CD14-positive monocyte (primary cell): ENCODE measurements at regions not wholly inside any gene's neighbourhood (a gene's known extent, or its start where the extent isn't known, plus 50 kb on each side); places are given as distances from the start of the nearest gene placed in this dataset.

Source experiments
- DNase-seq, 3 donors: peaks; one replicate each; pipeline ENCODE4 v3.0.0-alpha.2; 2011 to 2022
- H2AFZ ChIP-seq: 2 replicates; pipeline ENCODE4 v1.6.0; 2012; ENCODE audit warnings: mild to moderate bottlenecking, low read depth, low read length, inconsistent platforms; ENCODE audit not compliant: insufficient read depth, poor library complexity, severe bottlenecking
- H3K27ac ChIP-seq, 2 donors: 1 replicate in 1 of 2; 2 replicates in 1 of 2; pipeline ENCODE4 v1.5.1; 2012 to 2013; ENCODE audit warnings: low read length in 2 of 2, control low read depth in 1 of 2, inconsistent platforms in 1 of 2, low read depth in 1 of 2, mild to moderate bottlenecking in 1 of 2
- H3K27me3 ChIP-seq, 2 donors: one replicate each; pipeline versions ENCODE4 v1.6.0 to v1.6.1; 2011 to 2013; ENCODE audit warnings: low read length in 2 of 2; ENCODE audit not compliant: control insufficient read depth in 2 of 2, insufficient read depth in 2 of 2
- H3K36me3 ChIP-seq, 2 donors: replicated peaks in 1 of 2; 1 replicate in 1 of 2; 2 replicates in 1 of 2; pipeline versions ENCODE4 v1.5.1 to v1.6.1; 2012 to 2013; ENCODE audit warnings: low read length in 2 of 2, control low read depth in 1 of 2, inconsistent platforms in 1 of 2, mild to moderate bottlenecking in 1 of 2; ENCODE audit not compliant: insufficient read depth in 2 of 2, control insufficient read depth in 1 of 2
- H3K4me1 ChIP-seq, 2 donors: 1 replicate in 1 of 2; 2 replicates in 1 of 2; pipeline versions ENCODE4 v1.5.1 to v1.6.1; 2012 to 2013; ENCODE audit warnings: low read length in 2 of 2, control low read depth in 1 of 2, inconsistent platforms in 1 of 2, mild to moderate bottlenecking in 1 of 2, moderate library complexity in 1 of 2; ENCODE audit not compliant: insufficient read depth in 2 of 2, control insufficient read depth in 1 of 2
- H3K4me2 ChIP-seq: replicated peaks from 2 replicates; pipeline ENCODE3; 2012; ENCODE audit warnings: low read length, moderate library complexity, mild to moderate bottlenecking; ENCODE audit not compliant: poor library complexity, severe bottlenecking; ENCODE audit errors: extremely low read depth
- H3K4me3 ChIP-seq, 3 experiments: fragments of 200-600 bp in 1 of 3; sonication (generic) in 1 of 3; replicated peaks in 1 of 3; 1 replicate in 2 of 3; 2 replicates in 1 of 3; pipeline ENCODE4 v1.5.1; 2011 to 2013; ENCODE audit warnings: low read length in 3 of 3, mild to moderate bottlenecking in 3 of 3, control low read depth in 2 of 3, low read depth in 2 of 3, inconsistent platforms in 1 of 3, moderate library complexity in 1 of 3
- H3K79me2 ChIP-seq: 2 replicates; pipeline ENCODE4 v1.6.0; 2012; ENCODE audit warnings: mild to moderate bottlenecking, control low read depth, inconsistent platforms, low read length, moderate library complexity; ENCODE audit not compliant: insufficient read depth
- H3K9ac ChIP-seq: 2 replicates; pipeline ENCODE4 v1.6.0; 2017; ENCODE audit warnings: low read length, mild to moderate bottlenecking; ENCODE audit not compliant: insufficient read depth, poor library complexity, severe bottlenecking
- H3K9me3 ChIP-seq, 2 donors: replicated peaks in 1 of 2; 1 replicate in 1 of 2; 2 replicates in 1 of 2; pipeline versions ENCODE4 v1.5.1 to v1.6.1; 2012 to 2013; ENCODE audit warnings: low read length in 2 of 2, control low read depth in 1 of 2; ENCODE audit not compliant: control insufficient read depth in 1 of 2, insufficient read depth in 1 of 2
- H4K20me1 ChIP-seq: 2 replicates; pipeline ENCODE4 v1.6.0; 2012; ENCODE audit warnings: mild to moderate bottlenecking, low read length, control low read depth, moderate library complexity; ENCODE audit not compliant: insufficient read depth
- H3K27ac Mint-ChIP-seq, 7 donors: one replicate each; pipeline ENCODE4 v1.8.0; 2020; ENCODE audit warnings: mild to moderate bottlenecking in 7 of 7, mixed read lengths in 7 of 7, moderate library complexity in 6 of 7, inconsistent platforms in 2 of 7
- H3K27me3 Mint-ChIP-seq, 3 donors: one replicate each; pipeline ENCODE4 v1.8.0; 2021 to 2022; ENCODE audit warnings: low read depth in 3 of 3, mild to moderate bottlenecking in 3 of 3, mixed read lengths in 3 of 3, moderate library complexity in 3 of 3, inconsistent platforms in 1 of 3
- H3K36me3 Mint-ChIP-seq, 2 donors: one replicate each; pipeline ENCODE4 v1.8.0; 2020; ENCODE audit warnings: mixed read lengths in 2 of 2, inconsistent platforms in 1 of 2, mild to moderate bottlenecking in 1 of 2
- H3K4me1 Mint-ChIP-seq: one replicate; pipeline ENCODE4 v1.8.0; 2020; ENCODE audit warnings: mild to moderate bottlenecking, mixed read lengths
- H3K4me3 Mint-ChIP-seq, 2 donors: one replicate each; pipeline ENCODE4 v1.8.0; 2020; ENCODE audit warnings: mild to moderate bottlenecking in 2 of 2, mixed read lengths in 2 of 2, moderate library complexity in 1 of 2
- H3K9me3 Mint-ChIP-seq, 7 donors: one replicate each; pipeline ENCODE4 v1.8.0; 2020 to 2022; ENCODE audit warnings: mixed read lengths in 7 of 7, mild to moderate bottlenecking in 6 of 7, moderate library complexity in 6 of 7, inconsistent platforms in 2 of 7
- WGBS: methylation state at CpG from one replicate; pipeline ENCODE4 v1.1.5; 2013; ENCODE audit warnings: missing lambda C conversion rate; ENCODE audit not compliant: insufficient coverage; 5-methylcytosine and 5-hydroxymethylcytosine counted together
- intact Hi-C, 2 donors: fragments of 100-400 bp; cut with micrococcal nuclease; formaldehyde crosslinking; loops; one replicate each; pipeline versions ENCODE4 v1.15.0 to v1.15.1; 2023
- TF ChIP-seq, protein P1 (sequence below): fragments of 200-600 bp; IDR thresholded peaks from one replicate; pipeline ENCODE4 v1.8.0; 2022; ENCODE audit warnings: antibody characterized with exemption, mild to moderate bottlenecking

DNA sequence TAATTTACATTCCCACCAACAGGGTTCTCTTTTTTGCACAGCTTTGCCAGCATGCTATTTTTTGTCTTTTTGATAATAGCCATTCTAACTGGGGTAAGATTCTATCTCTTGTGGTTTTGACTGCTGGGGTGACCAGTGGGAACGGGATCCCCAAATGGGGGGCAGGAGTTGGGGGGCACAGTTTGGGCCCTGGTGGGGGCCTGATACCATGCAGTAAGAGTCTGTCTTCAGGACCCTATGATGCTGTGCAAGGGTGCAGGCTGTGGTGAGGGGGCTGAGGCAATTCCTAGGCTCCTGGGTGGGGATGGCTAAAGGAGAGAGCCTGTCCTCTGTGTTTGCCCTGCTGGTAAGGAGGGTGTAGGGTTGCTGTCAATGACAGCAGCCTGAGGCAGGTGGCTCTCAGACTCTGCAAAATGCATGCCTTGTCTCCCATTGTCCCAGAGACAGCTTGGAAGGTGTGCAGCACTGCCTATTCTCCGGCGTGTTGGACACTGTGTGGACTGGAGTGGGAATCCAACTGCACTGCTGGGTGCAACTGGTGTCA is 172.7 kb upstream of the ARHGAP24 start:
- Histone ChIP-seq H3K27me3 (no peaks in the 10 kb centered on the region), H3K9me3 (peaks cover 0 to 9% of the 10 kb centered on the region in 2 donors), H3K36me3 (no peaks in the 10 kb centered on the region), H3K4me1 (no peaks in the 10 kb centered on the region), H3K27ac (no peak overlapping the region), H4K20me1 (no peaks in the 10 kb centered on the region), H3K79me2 (no peaks in the 10 kb centered on the region), H2AFZ (no peak overlapping the region), H3K9ac (no peak overlapping the region), H3K4me2 (no peak overlapping the region), H3K4me3 (no peak overlapping the region)
- 100% methylated on average over 2 of the region's 3 CpGs for WGBS
- Mint-ChIP-seq H3K27me3 (peaks cover 0 to 2% (median 0%) of the 10 kb centered on the region in 3 donors), H3K4me1 (no peaks in the 10 kb centered on the region), H3K27ac (no peak overlapping the region), H3K9me3 (peaks cover 0 to 6% (median 1%) of the 10 kb centered on the region in 7 donors), H3K36me3 (no peaks in the 10 kb centered on the region), H3K4me3 (no peak overlapping the region)
- TF ChIP-seq, protein P1, sequence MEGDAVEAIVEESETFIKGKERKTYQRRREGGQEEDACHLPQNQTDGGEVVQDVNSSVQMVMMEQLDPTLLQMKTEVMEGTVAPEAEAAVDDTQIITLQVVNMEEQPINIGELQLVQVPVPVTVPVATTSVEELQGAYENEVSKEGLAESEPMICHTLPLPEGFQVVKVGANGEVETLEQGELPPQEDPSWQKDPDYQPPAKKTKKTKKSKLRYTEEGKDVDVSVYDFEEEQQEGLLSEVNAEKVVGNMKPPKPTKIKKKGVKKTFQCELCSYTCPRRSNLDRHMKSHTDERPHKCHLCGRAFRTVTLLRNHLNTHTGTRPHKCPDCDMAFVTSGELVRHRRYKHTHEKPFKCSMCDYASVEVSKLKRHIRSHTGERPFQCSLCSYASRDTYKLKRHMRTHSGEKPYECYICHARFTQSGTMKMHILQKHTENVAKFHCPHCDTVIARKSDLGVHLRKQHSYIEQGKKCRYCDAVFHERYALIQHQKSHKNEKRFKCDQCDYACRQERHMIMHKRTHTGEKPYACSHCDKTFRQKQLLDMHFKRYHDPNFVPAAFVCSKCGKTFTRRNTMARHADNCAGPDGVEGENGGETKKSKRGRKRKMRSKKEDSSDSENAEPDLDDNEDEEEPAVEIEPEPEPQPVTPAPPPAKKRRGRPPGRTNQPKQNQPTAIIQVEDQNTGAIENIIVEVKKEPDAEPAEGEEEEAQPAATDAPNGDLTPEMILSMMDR, result no peak
- intact Hi-C loops, result no loop called here
- DNase-seq, result no peak

- Mint-ChIP-seq H3K4me1 (no peaks in the 10 kb centered on the region), H3K27me3 (peaks cover 0 to 2% (median 0%) of the 10 kb centered on the region in 3 donors), H3K36me3 (no peaks in the 10 kb centered on the region), H3K9me3 (peaks cover 0 to 6% (median 1%) of the 10 kb centered on the region in 7 donors), H3K27ac (no peak overlapping the region), H3K4me3 (no peak overlapping the region)
- no peak for DNase-seq
- Histone ChIP-seq H3K9ac (no peak overlapping the region), H3K79me2 (no peaks in the 10 kb centered on the region), H2AFZ (no peak overlapping the region), H3K4me2 (no peak overlapping the region), H3K9me3 (peaks cover 0 to 9% of the 10 kb centered on the region in 2 donors), H3K27me3 (no peaks in the 10 kb centered on the region), H3K36me3 (no peaks in the 10 kb centered on the region), H3K4me3 (no peak overlapping the region), H3K27ac (no peak overlapping the region), H3K4me1 (no peaks in the 10 kb centered on the region), H4K20me1 (no peaks in the 10 kb centered on the region)
- 100% methylated on average over 1 of the region's 4 CpGs for WGBS
- TF ChIP-seq, protein P1, result no peak
- intact Hi-C loops, result no loop called here
Observed at GRCh38 chr4:85302756-85303155, 172.2 kb upstream of the ARHGAP24 start.
